NCI-H2029 (cell line): ENCODE measurements at regions not wholly inside any gene's neighbourhood (a gene's known extent, or its start where the extent isn't known, plus 50 kb on each side); places are given as distances from the start of the nearest gene placed in this dataset.

Experiments used
- DNase-seq: peaks from one replicate; lab custom pipeline; 2025; lab: John Stamatoyannopoulos, UW

GRCh38 chr15:96415513-96416217, 85.2 kb downstream of the NR2F2 start:
- no peak for DNase-seq

GRCh38 chr15:96416218-96416933, 85.9 kb downstream of the NR2F2 start:
- no peak for DNase-seq

GRCh38 chr15:96416934-96417759, 86.6 kb downstream of the NR2F2 start:
- DNase-seq = no peak

- no peak for DNase-seq
These were observed 87.2 kb downstream of the NR2F2 start for GRCh38 chr15:96417760-96418130.

GRCh38 chr15:96418146-96418545, 87.6 kb downstream of the NR2F2 start:
- DNase-seq = no peak

DNA sequence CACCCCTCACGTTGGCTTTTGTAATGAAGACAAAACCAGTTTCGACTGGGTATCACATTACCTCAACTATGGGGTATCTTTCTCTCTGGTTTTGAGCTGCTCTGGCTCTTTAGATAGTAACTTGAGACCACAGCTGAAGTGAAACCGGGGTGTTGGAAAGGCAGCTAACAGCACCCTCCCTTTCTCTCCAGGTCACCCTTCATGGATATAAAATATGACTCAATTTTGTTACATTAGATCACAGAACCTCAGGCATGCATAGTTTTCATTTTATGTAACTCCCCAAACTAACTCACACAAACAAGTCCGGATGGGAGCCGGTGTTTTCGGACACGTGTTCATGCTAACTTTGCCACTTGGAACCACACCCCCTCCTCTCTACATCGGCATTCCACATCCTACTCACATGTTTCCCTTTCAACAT, 90.7 kb downstream of the NR2F2 start:
- DNase-seq = no peak

DNA sequence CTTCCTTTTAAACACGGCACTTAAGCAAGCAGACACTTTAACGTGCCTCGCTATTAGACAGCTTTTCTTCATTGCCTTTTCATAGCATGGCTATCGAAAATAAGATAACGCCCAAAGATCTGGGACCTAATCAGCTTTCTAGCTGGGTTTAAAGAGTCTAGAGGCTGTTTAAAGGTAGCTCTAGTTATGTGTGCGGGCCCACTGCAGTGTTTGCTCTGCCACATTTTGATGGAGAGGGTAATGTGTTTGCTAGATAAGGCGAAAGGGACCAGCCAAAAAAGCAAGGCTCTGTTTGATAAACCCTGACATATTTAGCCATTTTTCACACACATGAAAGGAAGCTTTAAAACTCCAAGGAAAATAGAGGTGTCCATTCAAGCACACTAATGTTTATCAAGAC, 91.6 kb downstream of the NR2F2 start:
- DNase-seq = no peak

GRCh38 chr15:96424674-96425073, 94.2 kb downstream of the NR2F2 start:
- DNase-seq = no peak

DNA sequence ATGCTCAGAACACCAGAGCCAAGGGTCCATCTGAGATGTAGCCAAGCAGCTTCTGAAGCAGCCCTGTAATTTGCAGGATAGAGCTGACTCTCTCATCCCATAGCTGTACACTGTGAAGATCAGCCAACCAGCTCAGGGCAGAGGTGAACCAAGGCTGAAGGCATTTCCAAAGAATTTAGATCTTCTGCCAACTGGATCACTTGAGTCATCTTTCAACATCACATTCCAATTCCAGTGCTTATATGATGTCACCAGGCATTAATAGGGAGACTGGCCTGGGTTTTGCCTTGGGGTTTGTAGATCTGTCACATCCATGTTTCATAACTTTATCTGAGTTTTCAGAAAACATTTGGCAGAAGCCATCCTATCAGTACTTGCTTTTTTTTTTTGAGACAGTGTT, 98.2 kb downstream of the NR2F2 start:
- DNase-seq = no peak

DNA sequence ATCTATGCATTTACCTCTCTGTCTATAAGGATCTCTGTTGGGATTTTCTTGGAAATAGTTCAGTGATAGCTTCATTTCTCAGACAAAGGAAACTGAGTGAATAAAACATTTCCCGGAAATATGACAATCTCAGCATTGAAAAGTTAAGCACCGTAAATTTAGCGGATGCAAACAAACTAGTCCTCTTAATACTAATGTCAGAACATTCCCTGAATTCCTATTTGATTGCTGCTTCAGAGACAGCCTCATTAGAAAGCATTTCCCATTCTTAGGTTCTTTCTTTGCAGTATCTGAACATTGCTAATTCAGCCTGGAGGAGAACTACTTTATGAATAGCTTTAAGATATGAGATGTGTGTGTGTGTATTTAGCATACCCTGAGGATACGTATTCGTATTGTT, 101.3 kb downstream of the NR2F2 start:
- no peak for DNase-seq

- no peak for DNase-seq
These were observed 104.5 kb downstream of the NR2F2 start for GRCh38 chr15:96435022-96435421.

DNA sequence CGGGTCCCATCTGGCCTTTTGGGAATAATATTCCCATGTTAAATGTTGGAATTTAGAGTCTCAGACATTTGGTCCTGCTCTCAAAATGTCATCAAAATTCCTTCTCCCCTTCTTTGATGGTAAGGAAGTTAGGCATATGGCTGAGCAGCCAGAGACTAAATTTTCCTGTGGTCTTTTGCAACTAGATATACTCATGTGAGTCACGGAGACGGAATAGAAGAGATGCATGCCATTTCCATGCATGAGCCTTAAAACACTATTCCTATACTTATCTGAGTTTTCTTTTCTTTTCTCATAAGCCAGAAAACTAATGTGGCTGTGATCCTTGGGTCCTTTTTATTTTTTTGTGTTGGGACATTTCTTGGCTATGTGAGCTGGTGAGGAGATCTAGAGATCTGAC, 105.3 kb downstream of the NR2F2 start:
- DNase-seq = no peak

GRCh38 chr15:96440978-96441377, 110.5 kb downstream of the NR2F2 start:
- no peak for DNase-seq

DNA sequence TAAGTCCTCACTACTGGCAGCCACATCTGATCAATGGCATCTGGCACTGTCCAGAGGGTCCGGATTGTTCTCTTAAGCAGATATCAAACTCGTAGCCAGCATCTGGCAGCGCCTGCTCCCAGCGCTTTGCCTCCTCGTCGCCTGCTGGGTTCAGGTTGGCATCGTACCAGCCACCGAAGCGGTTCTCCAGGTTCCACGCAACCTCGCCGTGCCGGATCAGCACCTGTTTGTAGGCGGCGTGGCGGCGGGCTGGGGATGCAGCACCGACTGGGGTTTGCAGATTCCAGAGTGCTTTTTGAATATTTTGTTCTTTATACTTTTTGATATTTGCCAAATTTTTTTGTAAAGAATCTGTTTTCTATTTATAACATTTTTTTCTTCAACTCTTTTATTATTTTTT, 111.6 kb downstream of the NR2F2 start:
- no peak for DNase-seq

GRCh38 chr15:96444865-96445264, 114.4 kb downstream of the NR2F2 start:
- no peak for DNase-seq

- no peak for DNase-seq
These were observed 118.4 kb downstream of the NR2F2 start for GRCh38 chr15:96448923-96449322.

DNA sequence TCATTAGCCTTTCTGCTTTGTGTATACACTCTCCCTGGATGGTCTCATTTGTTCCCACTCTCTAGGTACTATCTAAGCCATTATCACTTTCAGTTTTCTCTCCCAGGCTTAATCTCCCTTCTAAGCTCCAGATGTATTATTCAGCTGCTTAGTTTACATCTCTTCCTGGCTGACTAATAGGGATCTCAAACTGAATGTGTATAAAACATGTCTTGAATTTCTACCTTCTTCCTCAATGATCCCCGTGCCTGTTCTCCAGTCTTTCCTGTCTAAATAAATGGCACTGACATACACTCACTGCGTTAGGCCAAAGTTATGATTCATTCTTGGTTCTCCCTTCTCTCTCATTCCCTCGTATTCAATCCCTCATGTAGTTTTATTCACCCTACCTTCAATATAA, 127.3 kb downstream of the NR2F2 start:
- no peak for DNase-seq

DNA sequence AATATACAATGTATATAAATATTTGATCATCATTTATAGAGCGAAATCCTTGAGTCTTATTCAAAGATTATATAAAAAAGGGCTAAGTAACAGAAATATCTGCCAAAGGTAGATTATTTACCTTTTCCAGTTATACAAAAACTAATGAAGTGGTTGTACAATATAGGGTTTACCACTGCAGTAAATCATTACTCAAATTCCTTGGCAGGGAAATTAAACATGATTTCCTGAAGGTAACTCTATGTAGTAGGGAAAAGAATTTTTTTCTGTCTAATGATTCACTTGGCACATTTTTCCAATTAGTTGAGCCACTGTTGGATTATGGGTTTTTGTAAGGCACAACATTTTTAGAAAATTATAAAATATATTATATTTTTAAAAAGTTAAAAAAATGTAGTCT, 129.6 kb downstream of the NR2F2 start:
- no peak for DNase-seq

DNA sequence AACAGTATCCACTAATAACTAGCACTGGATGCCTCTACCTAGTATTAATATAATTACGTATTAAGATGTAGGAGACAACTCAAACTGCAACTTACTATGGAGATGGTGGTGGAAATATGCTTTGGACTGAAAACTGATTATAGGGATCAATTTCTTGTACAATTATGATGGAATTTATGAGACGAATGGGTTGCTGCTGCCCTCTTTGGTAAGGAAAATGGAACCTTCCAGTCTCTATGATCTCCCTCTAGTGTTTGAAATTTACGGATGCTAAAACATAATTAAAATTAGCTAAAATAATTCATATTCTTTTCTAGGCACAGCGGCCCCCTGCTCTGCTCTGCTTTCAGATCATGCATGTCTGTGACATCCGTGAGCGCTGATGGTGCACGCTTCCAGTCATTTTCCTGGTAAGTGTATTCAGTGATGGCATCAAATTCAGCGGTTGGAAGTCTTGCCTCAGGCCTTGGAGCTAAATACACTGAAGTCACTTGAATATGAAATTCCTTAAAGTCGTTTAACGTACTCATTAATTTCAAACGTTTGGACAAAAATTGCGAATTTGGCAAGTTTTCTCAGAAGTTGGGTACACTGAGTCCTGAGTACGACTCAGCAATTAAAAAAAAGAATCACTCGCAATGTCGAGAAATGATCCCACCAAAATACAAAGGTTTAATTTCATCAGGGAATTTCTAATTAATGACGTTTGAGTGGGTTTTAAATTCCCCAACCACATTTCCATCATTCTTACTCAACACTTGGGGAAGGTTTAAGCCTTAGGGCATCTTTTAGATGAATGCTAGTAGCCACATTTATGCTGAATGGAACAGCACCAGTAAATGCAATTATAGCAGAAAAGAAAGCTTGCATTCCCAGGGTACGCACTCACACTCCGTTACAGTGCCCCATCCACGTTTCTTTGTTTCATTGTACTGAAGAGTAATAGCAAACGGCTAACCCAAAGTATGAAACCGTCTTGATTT, 132.6 kb downstream of the NR2F2 start:
- DNase-seq = no peak

DNA sequence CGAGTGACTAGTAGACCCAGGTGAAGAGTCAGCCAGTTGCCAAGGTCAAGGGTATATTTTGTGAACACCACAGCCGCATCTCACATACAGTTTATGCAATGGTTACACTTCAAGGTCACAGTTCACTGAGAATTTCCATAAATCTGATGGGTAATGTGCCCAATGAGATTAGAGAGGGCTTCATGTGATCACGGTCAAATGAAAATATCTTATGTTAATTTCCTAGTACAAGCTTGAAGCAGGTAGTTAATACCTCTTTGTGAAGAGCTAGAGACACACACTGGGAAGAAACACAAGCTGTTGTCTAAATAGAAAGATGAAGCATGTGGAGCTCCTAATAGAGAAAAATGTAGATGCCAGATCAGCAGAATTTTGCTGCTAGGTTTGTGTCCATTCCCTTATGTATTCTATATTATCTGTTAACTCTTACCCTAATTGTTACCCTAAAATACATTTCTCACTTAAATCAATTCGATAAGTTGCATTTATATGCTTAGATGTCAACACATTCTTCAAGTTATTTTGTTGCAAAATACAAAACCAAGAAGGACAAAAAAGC, 136.0 kb downstream of the NR2F2 start:
- no peak for DNase-seq

- no peak for DNase-seq
These were observed 137.5 kb downstream of the NR2F2 start for GRCh38 chr15:96468036-96468435.
